OCI-LY7 (cell line): ENCODE measurements at regions not wholly inside any gene's neighbourhood (a gene's known extent, or its start where the extent isn't known, plus 50 kb on each side); places are given as distances from the start of the nearest gene placed in this dataset.

Experiments
- CTCF ChIP-seq: fragments of 200-600 bp; sonication (generic); conservative IDR thresholded peaks from 2 replicates; pipeline ENCODE4 v1.5.1; 2014; ENCODE audit warnings: mild to moderate bottlenecking, antibody characterized with exemption, low read length, moderate library complexity, mixed read lengths
- EZH2phosphoT487 ChIP-seq: fragments of 200-600 bp; sonication (generic); IDR thresholded peaks from 2 replicates; pipeline ENCODE4 v1.6.1; 2018; ENCODE audit warnings: low read depth, borderline replicate concordance, mild to moderate bottlenecking, mixed run types, antibody characterized with exemption, low read length, moderate library complexity, mixed read lengths

- TF ChIP-seq CTCF (no peak), EZH2phosphoT487 (no peak)
Measured at GRCh38 chr17:72504783-72505182, 384.0 kb downstream of the SOX9 start.
